GM23248 (cell line): ENCODE measurements at regions not wholly inside any gene's neighbourhood (a gene's known extent, or its start where the extent isn't known, plus 50 kb on each side); places are given as distances from the start of the nearest gene placed in this dataset.

ENCODE experiments used
- EZH2 ChIP-seq: fragments of 200-600 bp; sonication (generic); IDR thresholded peaks from 2 replicates; pipeline ENCODE4 v1.6.1; 2018; ENCODE audit warnings: antibody characterized with exemption, mild to moderate bottlenecking; ENCODE audit not compliant: insufficient read depth, poor library complexity, severe bottlenecking
- EZH2phosphoT487 ChIP-seq: fragments of 200-600 bp; sonication (generic); IDR thresholded peaks from 2 replicates; pipeline ENCODE4 v1.6.1; 2018; ENCODE audit warnings: antibody characterized with exemption, moderate library complexity, mild to moderate bottlenecking, low read depth; ENCODE audit not compliant: insufficient read depth

DNA sequence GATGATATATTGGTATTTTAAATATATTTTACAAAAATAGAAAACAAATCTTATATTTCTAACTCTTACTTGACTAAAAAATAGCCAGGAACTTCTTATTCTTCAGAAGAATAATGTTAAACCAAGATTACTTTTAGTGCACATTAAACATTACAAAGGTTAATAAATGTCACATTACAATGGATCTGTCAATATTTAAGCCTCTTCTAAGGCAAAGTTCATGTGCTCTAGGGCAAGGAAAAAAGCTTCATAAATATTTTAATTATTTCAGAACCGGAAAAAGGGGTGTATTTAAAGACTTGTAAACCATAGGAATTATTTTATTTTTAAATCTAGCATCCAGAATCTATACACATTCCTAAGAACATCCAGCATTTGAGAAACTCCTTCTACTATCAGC is 166.9 kb upstream of the ROBO2 start:
- TF ChIP-seq EZH2 (no peak), EZH2phosphoT487 (no peak)
